ENCODE measurements at regions not wholly inside any gene's neighbourhood (a gene's known extent, or its start where the extent isn't known, plus 50 kb on each side); places are given as distances from the start of the nearest gene placed in this dataset.

GRCh38 chr6:167759912-167760311, 66.8 kb upstream of the AFDN start:
- no peak overlapping the region for H3K27ac Mint-ChIP-seq
- H3K36me3 Mint-ChIP-seq = no peaks in the 10 kb centered on the region

GRCh38 chr6:167760979-167761793, 65.5 kb upstream of the AFDN start:
- Mint-ChIP-seq H3K27ac (no peak overlapping the region), H3K36me3 (no peaks in the 10 kb centered on the region), H3K27me3 (ENCODE audit: low read depth) (peaks cover 9% of the 10 kb centered on the region), H3K9me3 (no peaks in the 10 kb centered on the region), H3K4me1 (peaks cover 2% of the 10 kb centered on the region), H3K4me3 (no peak overlapping the region)
- DNase-seq (ENCODE audit: low spot score in 2 of 2, unreplicated experiment in 2 of 2) = no peak
- no peak for TF ChIP-seq CTCF (IDR thresholded peaks at IDR 0.05; ENCODE audit: unreplicated experiment)

More at GRCh38 chr6:167759912-167760311, 66.8 kb upstream of the AFDN start:
- Mint-ChIP-seq H3K9me3 (no peaks in the 10 kb centered on the region), H3K4me1 (peaks cover 2% of the 10 kb centered on the region), H3K4me3 (no peak overlapping the region), H3K27me3 (ENCODE audit: low read depth) (peaks cover 7% of the 10 kb centered on the region)
- no peak for DNase-seq (ENCODE audit: low spot score in 2 of 2, unreplicated experiment in 2 of 2)
- TF ChIP-seq CTCF (IDR thresholded peaks at IDR 0.05; ENCODE audit: unreplicated experiment) = no peak

DNA sequence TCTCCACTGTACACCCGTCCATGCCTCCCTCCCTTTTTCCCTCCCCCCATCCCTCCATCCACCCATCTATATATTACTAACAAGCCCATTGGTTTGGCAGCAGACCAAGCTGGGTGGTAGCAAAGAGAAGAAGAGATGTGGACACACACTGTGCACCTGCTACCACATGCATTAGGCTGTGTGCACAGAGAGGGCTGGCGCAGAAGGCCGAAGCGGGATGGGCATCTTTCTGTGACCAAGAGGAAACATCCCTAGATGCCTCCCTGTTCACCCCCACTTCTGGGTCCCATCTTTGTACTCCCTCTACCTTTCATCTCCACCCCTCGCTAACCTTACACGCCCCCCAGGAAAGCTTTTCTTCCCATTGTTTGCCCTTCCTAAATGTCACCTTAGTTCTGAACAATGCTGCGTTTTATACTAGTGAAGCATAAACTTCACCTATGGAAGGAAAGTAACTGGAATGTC, 64.9 kb upstream of the AFDN start:
- Mint-ChIP-seq H3K9me3 (no peaks in the 10 kb centered on the region), H3K4me1 (peaks cover 2% of the 10 kb centered on the region), H3K27ac (no peak overlapping the region), H3K36me3 (no peaks in the 10 kb centered on the region), H3K4me3 (no peak overlapping the region), H3K27me3 (ENCODE audit: low read depth) (peaks cover 10% of the 10 kb centered on the region)
- no peak for DNase-seq (ENCODE audit: low spot score in 2 of 2, unreplicated experiment in 2 of 2)
- TF ChIP-seq CTCF (IDR thresholded peaks at IDR 0.05; ENCODE audit: unreplicated experiment) = no peak

GRCh38 chr6:167762259-167762962, 64.3 kb upstream of the AFDN start:
- no peak overlapping the region for H3K4me3 Mint-ChIP-seq
- H3K36me3 Mint-ChIP-seq = no peaks in the 10 kb centered on the region
- H3K4me1 Mint-ChIP-seq = peaks cover 2% of the 10 kb centered on the region
- peaks cover 14% of the 10 kb centered on the region for H3K27me3 Mint-ChIP-seq (ENCODE audit: low read depth)
- no peaks in the 10 kb centered on the region for H3K9me3 Mint-ChIP-seq
- no peak for TF ChIP-seq CTCF (IDR thresholded peaks at IDR 0.05; ENCODE audit: unreplicated experiment)
- no peak overlapping the region for H3K27ac Mint-ChIP-seq
- DNase-seq (ENCODE audit: low spot score in 2 of 2, unreplicated experiment in 2 of 2) = no peak

DNA sequence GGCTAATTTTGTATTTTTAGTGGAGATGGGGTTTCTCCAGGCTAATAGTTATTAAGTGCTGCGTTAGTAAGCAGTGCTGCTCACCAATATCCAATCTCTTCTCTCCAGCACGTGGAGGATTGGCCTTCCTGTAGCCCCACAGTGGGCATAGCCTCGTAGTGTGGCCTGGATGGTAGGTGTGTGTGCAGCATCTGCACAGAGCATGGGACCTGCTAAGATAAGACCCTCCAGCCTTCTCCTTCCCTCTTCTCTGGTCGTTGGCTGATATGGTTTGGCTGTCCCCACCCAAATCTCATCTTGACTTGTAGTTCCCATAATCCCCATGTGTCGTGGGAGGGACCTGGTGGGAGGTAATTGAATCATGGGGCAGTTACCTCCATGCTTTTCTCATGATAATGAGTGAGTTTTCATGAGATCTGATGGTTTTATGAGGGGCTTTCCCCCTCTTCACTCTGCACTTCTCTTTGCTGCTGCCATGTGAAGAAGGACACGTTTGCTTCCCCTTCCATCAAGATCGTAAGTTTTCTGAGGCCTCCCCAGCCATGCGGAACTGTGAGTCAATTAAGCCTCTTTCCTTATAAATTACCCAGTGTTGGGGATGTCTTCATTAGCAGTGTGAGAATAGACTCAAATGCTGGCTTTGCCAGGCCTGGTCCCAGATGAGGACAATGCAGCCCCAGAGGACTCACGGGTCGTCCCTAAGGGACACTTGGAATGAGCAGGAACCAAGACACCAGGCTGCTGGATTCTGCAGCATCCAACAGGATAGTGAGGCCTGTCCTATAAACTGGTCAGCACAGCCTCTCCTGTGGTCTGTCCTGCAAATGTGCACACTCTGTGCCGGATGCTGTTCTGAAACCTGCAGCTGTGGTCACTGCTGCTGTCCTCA, 63.4 kb upstream of the AFDN start:
- H3K36me3 Mint-ChIP-seq = no peaks in the 10 kb centered on the region
- peaks cover 14% of the 10 kb centered on the region for H3K27me3 Mint-ChIP-seq (ENCODE audit: low read depth)

More for the DNA sequence above, 63.4 kb upstream of the AFDN start:
- peaks cover 2% of the 10 kb centered on the region for H3K4me1 Mint-ChIP-seq
- no peak for DNase-seq (ENCODE audit: low spot score in 2 of 2, unreplicated experiment in 2 of 2)
- H3K4me3 Mint-ChIP-seq = no peak overlapping the region
- H3K27ac Mint-ChIP-seq = no peak overlapping the region
- H3K9me3 Mint-ChIP-seq = no peaks in the 10 kb centered on the region
- no peak for TF ChIP-seq CTCF (IDR thresholded peaks at IDR 0.05; ENCODE audit: unreplicated experiment)
